Upper lobe of left lung (tissue), 6 donors: ENCODE measurements at regions not wholly inside any gene's neighbourhood (a gene's known extent, or its start where the extent isn't known, plus 50 kb on each side); places are given as distances from the start of the nearest gene placed in this dataset.
"Not testable (repeated sequence)": the region's sequence is repeated elsewhere in the genome, so short reads cannot be mapped to it uniquely, and the experiment has no call there.

ENCODE experiments used
- ATAC-seq, 2 donors: fragments of 200-7000 bp; cut with Tn5 transposase; one replicate each; pipeline ENCODE4 v1.9.1; 2022; ENCODE audit warnings: mild to moderate bottlenecking in 2 of 2, moderate library complexity in 2 of 2; ENCODE audit not compliant: low FRiP score in 2 of 2
- DNase-seq, 2 donors: peaks; one replicate each; pipeline ENCODE4 v3.0.0-alpha.2; 2019 to 2020
- H3K27ac ChIP-seq, 4 donors: fragments of 200-600 bp; sonication (generic); one replicate each; pipeline ENCODE4 v1.5.1; 2016 to 2019
- H3K27me3 ChIP-seq, 4 donors: fragments of 200-600 bp; sonication (generic); one replicate each; pipeline ENCODE4 v1.5.1; 2017 to 2019
- H3K36me3 ChIP-seq, 4 donors: fragments of 200-600 bp; sonication (generic); one replicate each; pipeline ENCODE4 v1.5.1; 2016 to 2019
- H3K4me1 ChIP-seq, 4 donors: fragments of 200-600 bp; sonication (generic); one replicate each; pipeline ENCODE4 v1.5.1; 2018 to 2019
- H3K4me3 ChIP-seq, 4 donors: fragments of 200-600 bp; sonication (generic); one replicate each; pipeline ENCODE4 v1.5.1; 2017 to 2019; ENCODE audit warnings: mild to moderate bottlenecking in 2 of 4, moderate library complexity in 1 of 4
- H3K9me3 ChIP-seq, 4 donors: fragments of 200-600 bp; sonication (generic); one replicate each; pipeline ENCODE4 v1.5.1; 2018 to 2019
- CTCF ChIP-seq, 6 experiments: fragments of 450-650 bp in 4 of 6; fragments of 200-600 bp in 2 of 6; sonication (generic) in 2 of 6; IDR thresholded peaks; one replicate each; pipeline ENCODE4 v1.5.1; 2016 to 2019; ENCODE audit warnings: antibody characterized with exemption in 6 of 6
- EP300 ChIP-seq, 4 donors: sonication (generic); formaldehyde crosslinking; IDR thresholded peaks; one replicate each; pipeline ENCODE4 v1.5.1; 2017; ENCODE audit warnings: antibody characterized with exemption in 4 of 4, control low read depth in 2 of 4
- POLR2A ChIP-seq, 4 donors: fragments of 450-650 bp; IDR thresholded peaks; one replicate each; pipeline ENCODE4 v1.5.1; 2016 to 2017; ENCODE audit warnings: antibody characterized with exemption in 4 of 4, mild to moderate bottlenecking in 2 of 4
- POLR2AphosphoS5 ChIP-seq, 2 donors: sonication (generic); formaldehyde crosslinking; IDR thresholded peaks; one replicate each; pipeline ENCODE4 v1.5.1; 2017; ENCODE audit warnings: antibody characterized with exemption in 2 of 2
- WGBS, 2 donors: methylation state at CpG; one replicate each; pipeline ENCODE4 v1.1.5; 2017 to 2018; 5-methylcytosine and 5-hydroxymethylcytosine counted together
- donor health status: DM: no; HTN: no; CAD: no; lungs with moderate emphysema.
- donor health status: DM: no; HTN: yes; CAD: no; lungs with severe emphysema.

DNA sequence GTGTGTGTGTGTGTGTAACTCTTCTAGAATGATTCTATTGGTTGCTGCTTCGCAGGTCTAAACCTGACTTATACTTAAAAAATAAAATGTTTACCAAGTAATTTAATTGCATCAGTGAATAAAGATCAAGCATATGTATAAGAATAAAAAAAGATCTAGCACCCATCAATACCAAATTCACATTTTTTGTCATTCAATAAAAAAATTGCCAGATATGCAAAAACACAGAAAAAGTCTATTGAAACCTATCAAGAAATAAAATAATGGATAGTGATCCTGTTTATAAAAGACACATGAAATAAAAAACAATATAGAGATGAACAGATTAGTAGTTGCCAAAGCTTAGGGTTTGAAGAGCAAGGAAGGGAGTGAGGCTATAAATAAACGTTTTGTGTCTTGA, 2095.0 kb upstream of the ACO1 start:
- no peaks in the 10 kb centered on the region for H3K36me3 ChIP-seq
- no peaks in the 10 kb centered on the region for H3K4me1 ChIP-seq
- no peaks in the 10 kb centered on the region for H3K9me3 ChIP-seq
- TF ChIP-seq POLR2AphosphoS5 (IDR thresholded peaks at IDR 0.05): no peak
- no peak for TF ChIP-seq CTCF (IDR thresholded peaks at IDR 0.05)
- TF ChIP-seq EP300 (IDR thresholded peaks at IDR 0.05): no peak
- TF ChIP-seq POLR2A (IDR thresholded peaks at IDR 0.05): no peak
- H3K27ac ChIP-seq: no peak overlapping the region
- no peak overlapping the region for H3K4me3 ChIP-seq
- 69 to 71% methylated on average over 2 of the region's 2 CpGs for WGBS, 2 donors
- ATAC-seq (no peak), DNase-seq (no peak)
- H3K27me3 ChIP-seq: no peaks in the 10 kb centered on the region

GRCh38 chr9:30292026-30292425, 2092.4 kb upstream of the ACO1 start:
- not testable (repeated sequence) for H3K9me3 ChIP-seq, H3K27me3 ChIP-seq, H3K36me3 ChIP-seq, DNase-seq, ATAC-seq, H3K4me3 ChIP-seq, H3K27ac ChIP-seq, H3K4me1 ChIP-seq

DNA sequence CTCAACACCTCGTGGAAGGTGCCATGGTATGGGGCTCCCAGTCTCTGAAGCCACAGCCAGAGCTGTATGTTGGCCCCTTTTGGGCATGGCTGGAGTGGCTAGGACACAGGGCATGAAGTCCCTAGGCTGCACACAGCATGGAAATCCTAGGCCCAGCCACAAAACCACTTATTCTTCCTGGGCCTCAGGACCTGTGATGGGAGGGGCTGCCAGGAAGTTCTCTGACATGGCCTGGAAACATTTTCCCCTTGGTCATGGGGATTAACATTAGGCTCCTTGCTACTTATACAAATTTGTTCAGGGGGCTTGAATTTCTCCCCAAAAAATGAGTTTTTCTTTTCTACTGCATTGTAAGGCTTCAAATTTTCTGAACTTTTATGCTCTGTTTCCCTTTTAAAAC, 2091.2 kb upstream of the ACO1 start:
- Histone ChIP-seq H3K27me3 (no peaks in the 10 kb centered on the region), H3K4me3 (no peak overlapping the region), H3K36me3 (no peaks in the 10 kb centered on the region), H3K4me1 (no peaks in the 10 kb centered on the region), H3K9me3 (no peaks in the 10 kb centered on the region), H3K27ac (no peak overlapping the region)
- DNase-seq: no peak
- no peak for ATAC-seq
- TF ChIP-seq POLR2AphosphoS5 (IDR thresholded peaks at IDR 0.05) (no peak), CTCF (IDR thresholded peaks at IDR 0.05) (no peak), POLR2A (IDR thresholded peaks at IDR 0.05) (no peak), EP300 (IDR thresholded peaks at IDR 0.05) (no peak)
- WGBS, 2 donors: 40 to 47% methylated on average over 1 of the region's 1 CpG

- no peak for ATAC-seq
Measured at GRCh38 chr9:30299126-30299780, 2085.2 kb upstream of the ACO1 start.

GRCh38 chr9:30301271-30301963, 2083.0 kb upstream of the ACO1 start:
- ATAC-seq (peak in 1 of 2 donors; percentile 86), DNase-seq (peak in 1 of 2 donors; percentile 36)
- no peaks in the 10 kb centered on the region for H3K9me3 ChIP-seq
- H3K36me3 ChIP-seq: no peaks in the 10 kb centered on the region
- H3K4me1 ChIP-seq: no peaks in the 10 kb centered on the region
- H3K27me3 ChIP-seq: no peaks in the 10 kb centered on the region
- H3K4me3 ChIP-seq: no peak overlapping the region
- TF ChIP-seq EP300 (IDR thresholded peaks at IDR 0.05) (no peak), POLR2A (IDR thresholded peaks at IDR 0.05) (no peak), CTCF (IDR thresholded peaks at IDR 0.05) (no peak), POLR2AphosphoS5 (IDR thresholded peaks at IDR 0.05) (no peak)
- 34 to 53% methylated on average over 5 of the region's 5 CpGs for WGBS, 2 donors
- H3K27ac ChIP-seq: peak overlapping the region in 2 of 4 donors; percentile 28 to 43

More at GRCh38 chr9:30299126-30299780, 2085.2 kb upstream of the ACO1 start:
- TF ChIP-seq EP300 (IDR thresholded peaks at IDR 0.05) (no peak), POLR2AphosphoS5 (IDR thresholded peaks at IDR 0.05) (no peak)
- Histone ChIP-seq H3K4me3 (no peak overlapping the region), H3K27me3 (no peaks in the 10 kb centered on the region), H3K27ac (no peak overlapping the region), H3K4me1 (no peaks in the 10 kb centered on the region), H3K9me3 (no peaks in the 10 kb centered on the region), H3K36me3 (no peaks in the 10 kb centered on the region)
- WGBS, 2 donors: 95 to 100% methylated on average over 3 to 14 of the region's 25 CpGs
- peak in 1 of 2 donors; percentile 76 for DNase-seq

DNA sequence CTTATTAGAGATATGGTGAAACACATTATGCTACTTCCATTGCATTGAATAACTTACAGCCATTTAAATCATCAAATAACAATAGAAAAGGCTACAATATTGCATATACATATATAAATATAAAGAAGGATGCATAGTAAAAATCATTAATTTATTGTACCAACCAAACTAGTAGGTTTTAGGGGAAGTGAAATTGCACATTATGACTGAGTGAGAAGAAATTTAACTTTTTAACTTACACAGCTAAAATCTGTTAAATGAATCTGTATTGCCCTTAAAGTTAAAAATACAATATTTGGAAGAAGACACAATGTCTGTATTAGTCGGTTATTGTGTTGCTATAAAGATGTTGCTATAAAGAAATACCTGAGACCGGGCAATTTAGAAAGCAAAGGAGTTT, 2073.7 kb upstream of the ACO1 start:
- TF ChIP-seq POLR2AphosphoS5 (IDR thresholded peaks at IDR 0.05) (no peak), POLR2A (IDR thresholded peaks at IDR 0.05) (no peak), EP300 (IDR thresholded peaks at IDR 0.05) (no peak), CTCF (IDR thresholded peaks at IDR 0.05) (no peak)
- Histone ChIP-seq H3K4me1 (no peaks in the 10 kb centered on the region), H3K27ac (no peak overlapping the region), H3K9me3 (no peaks in the 10 kb centered on the region), H3K27me3 (no peaks in the 10 kb centered on the region), H3K4me3 (no peak overlapping the region), H3K36me3 (no peaks in the 10 kb centered on the region)
- DNase-seq (no peak), ATAC-seq (no peak)
- 88 to 94% methylated on average over 2 of the region's 2 CpGs for WGBS, 2 donors
